ENCODE measurements at regions not wholly inside any gene's neighbourhood (a gene's known extent, or its start where the extent isn't known, plus 50 kb on each side); places are given as distances from the start of the nearest gene placed in this dataset.

DNA sequence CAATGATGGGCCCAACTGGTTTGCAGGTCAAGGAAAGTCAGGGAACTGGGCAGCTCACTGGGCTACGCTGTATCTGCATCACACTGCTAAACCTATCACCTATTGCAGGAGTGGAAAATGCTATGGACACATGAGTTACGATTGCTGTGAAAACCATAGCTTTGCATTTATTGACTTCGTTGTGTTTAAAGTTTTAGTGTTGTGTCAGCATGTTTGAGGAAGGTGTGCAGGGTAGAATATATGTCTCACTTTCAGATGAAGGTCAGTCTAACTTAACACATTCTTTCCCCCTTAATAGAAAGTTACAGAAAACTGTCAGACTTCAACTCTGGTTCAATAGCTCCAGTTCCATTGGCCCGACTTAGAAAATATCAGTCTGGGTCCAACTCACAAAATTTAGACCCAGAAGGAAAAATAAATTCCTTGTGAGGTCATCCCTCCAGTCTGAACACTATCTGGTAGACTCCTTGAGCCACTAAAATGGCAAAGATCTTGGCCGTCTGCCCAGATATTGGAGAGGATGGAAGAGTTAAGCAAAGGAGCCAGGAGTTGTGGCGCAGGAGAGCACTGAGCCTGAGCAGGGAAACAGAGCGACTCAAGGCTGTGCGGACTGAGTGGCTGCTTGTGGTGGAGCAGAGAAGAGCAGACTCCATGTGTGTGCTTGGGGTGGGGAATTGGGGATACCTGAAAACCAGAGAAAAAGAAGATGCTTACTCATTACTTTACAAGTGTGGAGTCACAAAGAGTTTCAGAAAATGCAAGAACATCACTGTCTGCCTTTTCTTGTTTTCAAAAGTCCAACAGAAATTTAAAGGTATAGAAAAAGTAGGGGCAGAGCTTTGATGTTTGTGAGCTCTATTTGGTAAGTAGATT is 518.5 kb downstream of the FGF9 start:
- H3K36me3 ChIP-seq (ENCODE audit: insufficient read depth, low read length): no peaks in the 10 kb centered on the region
- H3K9me3 ChIP-seq (ENCODE audit: low read length): no peaks in the 10 kb centered on the region
- H3K27me3 ChIP-seq (ENCODE audit: insufficient read depth, low read length): no peaks in the 10 kb centered on the region
- no peak overlapping the region for H2AFZ ChIP-seq (ENCODE audit: low read depth, low read length)
- H3K4me1 ChIP-seq (ENCODE audit: insufficient read depth, low read length): no peaks in the 10 kb centered on the region
- H3K4me3 ChIP-seq (ENCODE audit: low read length): no peak overlapping the region

DNA sequence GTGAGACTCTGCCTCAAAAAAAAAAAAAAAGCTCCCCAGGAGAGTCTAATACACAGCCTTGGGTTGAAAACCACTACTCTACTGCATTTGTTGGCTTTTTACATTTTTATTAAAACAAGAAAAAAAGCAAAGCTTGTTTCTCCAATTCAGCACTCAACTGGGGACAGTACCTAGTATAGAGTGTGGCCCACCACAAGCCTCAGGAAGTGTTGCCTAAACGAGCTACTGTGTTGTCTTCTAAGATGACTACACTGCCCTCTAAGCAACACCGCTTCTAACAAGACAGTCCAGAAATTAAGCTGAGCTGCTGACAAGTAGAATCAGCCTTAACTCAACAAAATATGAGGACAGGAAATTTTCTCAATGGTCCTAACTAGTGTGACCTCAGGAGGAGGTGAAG is 522.2 kb downstream of the FGF9 start:
- H3K4me1 ChIP-seq (ENCODE audit: insufficient read depth, low read length): no peaks in the 10 kb centered on the region
- H2AFZ ChIP-seq (ENCODE audit: low read depth, low read length): no peak overlapping the region
- H3K27me3 ChIP-seq (ENCODE audit: insufficient read depth, low read length): no peaks in the 10 kb centered on the region
- H3K36me3 ChIP-seq (ENCODE audit: insufficient read depth, low read length): no peaks in the 10 kb centered on the region
- H3K9me3 ChIP-seq (ENCODE audit: low read length): no peaks in the 10 kb centered on the region
- no peak overlapping the region for H3K4me3 ChIP-seq (ENCODE audit: low read length)

DNA sequence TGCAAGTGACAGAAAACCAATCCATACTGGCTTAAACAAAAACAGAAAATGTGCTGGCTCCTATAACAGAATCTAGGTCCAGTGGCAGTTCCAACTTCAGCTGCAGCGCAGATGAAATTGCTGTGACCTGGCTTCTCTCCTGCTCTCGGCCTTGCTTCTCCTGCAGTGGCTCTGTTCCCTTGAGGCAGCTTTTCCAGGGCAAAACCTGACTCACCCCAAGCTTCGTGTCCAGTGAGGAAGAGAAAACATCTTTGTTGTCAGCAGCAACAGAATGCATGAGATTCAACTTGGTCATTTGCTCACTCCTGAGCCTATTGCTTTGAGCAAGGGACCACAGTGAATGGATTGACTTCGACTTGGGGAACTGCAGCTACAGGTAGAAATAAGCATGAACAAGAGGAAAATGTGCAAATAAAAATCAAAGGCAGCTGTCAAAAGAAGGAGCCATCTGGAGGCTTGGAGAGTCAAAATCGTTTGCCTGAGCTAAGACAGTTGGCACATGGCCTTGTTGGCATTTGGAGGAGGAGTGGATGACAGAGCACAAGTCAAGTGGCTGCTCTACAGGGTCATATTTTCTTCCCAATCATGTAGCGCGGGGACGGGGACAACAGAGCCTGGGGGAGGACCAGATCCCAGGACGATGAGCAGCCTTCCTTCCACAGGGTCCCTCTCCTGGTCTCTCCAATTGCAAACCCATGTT is 523.4 kb downstream of the FGF9 start:
- H2AFZ ChIP-seq (ENCODE audit: low read depth, low read length): no peak overlapping the region
- H3K4me1 ChIP-seq (ENCODE audit: insufficient read depth, low read length): no peaks in the 10 kb centered on the region
- no peaks in the 10 kb centered on the region for H3K27me3 ChIP-seq (ENCODE audit: insufficient read depth, low read length)
- no peaks in the 10 kb centered on the region for H3K36me3 ChIP-seq (ENCODE audit: insufficient read depth, low read length)
- no peaks in the 10 kb centered on the region for H3K9me3 ChIP-seq (ENCODE audit: low read length)
- no peak overlapping the region for H3K4me3 ChIP-seq (ENCODE audit: low read length)

DNA sequence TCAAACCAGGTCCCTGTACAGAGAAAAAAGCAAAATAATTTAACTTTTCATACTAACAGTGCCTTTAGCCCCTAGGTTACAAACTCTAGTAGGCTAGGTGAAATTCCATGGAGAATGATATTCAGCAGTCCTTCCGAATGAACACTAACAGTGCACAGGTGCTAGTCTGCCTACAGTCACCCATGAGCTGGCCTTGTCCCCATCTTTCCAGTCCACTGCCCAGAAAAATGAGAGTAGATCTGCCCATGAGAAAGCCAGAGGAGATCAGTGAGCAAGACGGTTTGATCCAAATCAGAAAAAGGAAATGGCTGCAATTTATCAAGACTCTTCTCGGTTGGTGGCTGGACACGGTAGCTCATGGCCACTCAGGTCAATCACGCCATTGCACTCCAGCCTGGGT is 524.9 kb downstream of the FGF9 start:
- H3K36me3 ChIP-seq (ENCODE audit: insufficient read depth, low read length): no peaks in the 10 kb centered on the region
- H3K27me3 ChIP-seq (ENCODE audit: insufficient read depth, low read length): no peaks in the 10 kb centered on the region
- no peak overlapping the region for H3K4me3 ChIP-seq (ENCODE audit: low read length)
- no peak overlapping the region for H2AFZ ChIP-seq (ENCODE audit: low read depth, low read length)
- no peaks in the 10 kb centered on the region for H3K9me3 ChIP-seq (ENCODE audit: low read length)
- no peaks in the 10 kb centered on the region for H3K4me1 ChIP-seq (ENCODE audit: insufficient read depth, low read length)

DNA sequence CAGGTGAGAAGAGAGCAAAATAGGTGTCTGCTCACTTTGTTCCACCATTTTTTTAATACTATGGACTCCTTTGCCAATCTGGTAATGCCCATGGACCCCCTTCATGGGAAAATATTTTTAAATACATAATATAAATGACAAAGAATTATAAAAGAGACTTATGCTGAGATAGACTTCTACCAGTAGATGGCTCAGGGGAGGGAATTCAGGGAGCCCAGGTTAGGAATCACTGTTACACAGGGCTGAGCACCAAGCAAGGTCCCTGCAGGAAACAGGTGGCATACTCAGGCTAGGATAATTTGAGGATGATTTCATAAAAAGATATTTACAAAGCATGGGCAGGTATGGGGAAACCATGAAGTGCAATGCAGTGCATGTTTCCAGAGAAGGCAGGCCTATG is 525.9 kb downstream of the FGF9 start:
- Histone ChIP-seq H3K4me3 (ENCODE audit: low read length) (no peak overlapping the region), H3K27me3 (ENCODE audit: insufficient read depth, low read length) (no peaks in the 10 kb centered on the region), H3K9me3 (ENCODE audit: low read length) (no peaks in the 10 kb centered on the region), H2AFZ (ENCODE audit: low read depth, low read length) (no peak overlapping the region), H3K36me3 (ENCODE audit: insufficient read depth, low read length) (no peaks in the 10 kb centered on the region), H3K4me1 (ENCODE audit: insufficient read depth, low read length) (no peaks in the 10 kb centered on the region)

DNA sequence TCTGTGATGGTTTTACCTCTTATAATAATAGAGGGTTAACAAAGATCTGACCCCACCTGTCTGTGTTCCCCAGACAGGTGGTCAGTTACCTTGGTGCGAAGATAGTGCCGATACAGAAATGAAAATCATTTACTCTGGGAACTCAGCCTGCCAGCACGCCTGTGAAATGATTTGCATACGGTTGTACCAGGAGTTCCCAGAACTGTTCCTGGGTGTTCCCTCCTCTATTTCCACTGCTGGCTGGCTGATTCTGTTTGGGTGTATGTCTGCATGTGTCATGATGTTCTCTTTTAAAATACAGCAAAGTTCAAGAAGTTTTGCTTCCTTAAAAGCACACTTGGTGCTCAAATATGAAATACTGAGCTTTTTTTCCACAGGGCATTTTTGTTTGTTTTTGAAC is 527.1 kb downstream of the FGF9 start:
- Histone ChIP-seq H3K4me1 (ENCODE audit: insufficient read depth, low read length) (no peaks in the 10 kb centered on the region), H2AFZ (ENCODE audit: low read depth, low read length) (no peak overlapping the region), H3K4me3 (ENCODE audit: low read length) (no peak overlapping the region), H3K36me3 (ENCODE audit: insufficient read depth, low read length) (no peaks in the 10 kb centered on the region), H3K27me3 (ENCODE audit: insufficient read depth, low read length) (no peaks in the 10 kb centered on the region), H3K9me3 (ENCODE audit: low read length) (no peaks in the 10 kb centered on the region)

DNA sequence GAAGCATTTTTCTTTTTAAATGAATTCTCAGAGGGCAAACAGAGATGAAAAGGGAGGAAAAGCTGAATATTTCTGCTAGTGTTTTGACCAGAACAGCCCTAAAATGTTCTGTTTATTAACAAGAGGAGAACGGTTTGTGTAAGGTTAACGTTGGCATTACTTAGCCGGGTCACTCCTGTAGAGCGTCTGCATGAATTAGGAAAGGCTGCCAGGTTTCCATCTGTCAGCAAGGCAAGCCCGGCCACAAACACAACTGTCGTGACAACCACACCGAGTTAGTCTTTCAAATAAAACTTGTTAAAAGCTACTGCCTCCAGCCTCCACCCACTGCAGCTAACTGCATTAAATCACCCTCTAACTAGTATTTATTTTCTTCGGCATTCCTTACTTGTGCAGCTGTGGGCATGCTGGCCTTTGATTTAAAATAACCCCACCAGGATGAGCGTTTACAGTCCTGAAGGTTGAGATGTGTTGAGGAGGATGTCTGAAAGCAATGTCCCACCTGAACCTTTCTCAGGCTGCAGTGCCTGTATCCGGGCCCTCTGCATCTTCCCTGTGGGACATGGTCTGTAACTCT is 527.9 kb downstream of the FGF9 start:
- Histone ChIP-seq H3K9me3 (ENCODE audit: low read length) (no peaks in the 10 kb centered on the region), H3K27me3 (ENCODE audit: insufficient read depth, low read length) (no peaks in the 10 kb centered on the region), H3K36me3 (ENCODE audit: insufficient read depth, low read length) (no peaks in the 10 kb centered on the region), H3K4me3 (ENCODE audit: low read length) (no peak overlapping the region), H3K4me1 (ENCODE audit: insufficient read depth, low read length) (no peaks in the 10 kb centered on the region), H2AFZ (ENCODE audit: low read depth, low read length) (no peak overlapping the region)

DNA sequence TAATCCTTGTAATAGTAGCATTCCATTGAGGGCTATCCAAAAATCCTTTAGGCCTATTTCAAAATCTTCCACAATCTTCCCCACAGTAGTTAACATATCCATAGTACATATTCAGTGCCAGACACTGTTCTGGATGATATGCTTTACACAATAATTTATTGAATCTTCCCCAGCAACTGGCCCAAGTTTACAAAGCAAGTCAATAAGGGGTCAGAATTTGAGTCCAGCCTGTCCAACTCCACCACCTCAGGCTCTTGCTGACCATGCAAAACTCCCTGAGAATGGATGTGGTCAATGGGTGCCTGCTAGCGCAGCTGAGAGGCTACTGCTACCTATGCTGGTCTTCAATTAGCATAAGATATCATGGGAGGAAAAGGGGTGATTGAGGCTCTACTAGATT is 529.6 kb downstream of the FGF9 start:
- Histone ChIP-seq H3K4me1 (ENCODE audit: insufficient read depth, low read length) (no peaks in the 10 kb centered on the region), H3K36me3 (ENCODE audit: insufficient read depth, low read length) (no peaks in the 10 kb centered on the region), H2AFZ (ENCODE audit: low read depth, low read length) (no peak overlapping the region), H3K4me3 (ENCODE audit: low read length) (no peak overlapping the region), H3K9me3 (ENCODE audit: low read length) (no peaks in the 10 kb centered on the region), H3K27me3 (ENCODE audit: insufficient read depth, low read length) (no peaks in the 10 kb centered on the region)

DNA sequence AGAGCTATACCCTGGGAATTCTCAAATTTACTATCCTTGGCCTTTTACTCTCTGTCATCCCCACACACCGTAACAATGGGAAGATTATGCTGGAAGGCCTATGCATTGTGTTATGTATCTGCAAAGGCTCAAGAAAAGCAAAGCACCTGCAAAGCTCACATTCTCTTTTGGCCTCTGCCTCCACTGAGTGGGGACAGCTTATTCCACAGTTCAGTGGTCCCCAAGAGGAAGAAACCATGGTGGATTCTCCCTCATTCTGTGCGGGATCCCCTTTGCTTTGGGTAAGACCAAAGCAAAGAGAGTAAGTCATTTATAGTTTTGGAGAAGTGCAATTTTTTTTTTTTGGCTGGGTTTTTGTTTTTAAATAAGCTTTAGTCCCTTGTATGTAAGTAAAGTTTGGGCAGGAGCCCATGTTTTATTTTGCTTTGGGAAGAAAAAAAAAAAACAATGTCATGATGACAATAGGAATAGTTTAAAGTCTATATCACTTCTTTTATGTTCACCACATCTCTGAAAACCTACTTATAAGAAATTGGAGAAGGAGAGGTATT is 530.6 kb downstream of the FGF9 start:
- Histone ChIP-seq H3K4me1 (ENCODE audit: insufficient read depth, low read length) (no peaks in the 10 kb centered on the region), H3K4me3 (ENCODE audit: low read length) (no peak overlapping the region), H2AFZ (ENCODE audit: low read depth, low read length) (no peak overlapping the region), H3K27me3 (ENCODE audit: insufficient read depth, low read length) (no peaks in the 10 kb centered on the region), H3K36me3 (ENCODE audit: insufficient read depth, low read length) (no peaks in the 10 kb centered on the region), H3K9me3 (ENCODE audit: low read length) (no peaks in the 10 kb centered on the region)

DNA sequence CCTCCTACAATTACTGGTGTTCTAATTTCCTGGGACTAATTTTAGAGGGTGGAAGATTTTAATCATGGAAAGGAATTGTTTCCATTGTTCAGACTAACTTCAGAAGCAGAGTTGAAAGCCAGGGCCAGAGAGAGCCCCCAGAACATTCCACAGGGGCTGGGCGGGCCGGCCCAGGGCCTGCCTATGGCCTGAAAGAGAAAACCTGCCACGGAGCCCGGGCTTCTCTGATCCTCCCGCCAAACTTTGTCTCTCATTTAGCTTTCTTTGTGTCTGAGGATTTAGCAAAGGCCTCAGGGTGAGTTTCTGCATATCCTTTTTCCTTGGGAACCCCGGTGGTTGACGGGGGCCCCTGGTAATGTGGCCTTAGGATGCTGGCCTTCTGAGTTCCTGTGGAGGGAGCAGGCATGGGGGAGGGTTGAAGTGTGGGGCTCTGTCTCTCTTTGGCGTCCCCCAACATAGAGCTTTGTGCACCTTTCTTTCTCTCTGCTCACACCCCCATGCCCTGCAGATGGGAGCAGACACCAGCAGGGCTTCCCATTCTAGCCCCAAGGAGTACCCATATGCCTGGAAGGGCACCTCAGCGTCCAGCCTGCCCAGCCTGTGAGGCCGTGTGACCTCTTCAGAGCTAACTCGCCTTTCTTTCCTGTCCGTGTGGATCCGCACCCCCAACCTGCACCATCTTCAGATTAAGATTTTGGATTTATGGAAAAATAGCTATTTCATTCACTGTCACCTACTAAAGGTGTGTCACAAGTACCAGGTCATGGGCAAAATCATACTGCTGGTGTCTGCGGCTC is 539.5 kb downstream of the FGF9 start:
- Histone ChIP-seq H3K4me3 (ENCODE audit: low read length) (no peak overlapping the region), H2AFZ (ENCODE audit: low read depth, low read length) (no peak overlapping the region), H3K4me1 (ENCODE audit: insufficient read depth, low read length) (no peaks in the 10 kb centered on the region), H3K36me3 (ENCODE audit: insufficient read depth, low read length) (no peaks in the 10 kb centered on the region), H3K27me3 (ENCODE audit: insufficient read depth, low read length) (no peaks in the 10 kb centered on the region), H3K9me3 (ENCODE audit: low read length) (no peaks in the 10 kb centered on the region)

DNA sequence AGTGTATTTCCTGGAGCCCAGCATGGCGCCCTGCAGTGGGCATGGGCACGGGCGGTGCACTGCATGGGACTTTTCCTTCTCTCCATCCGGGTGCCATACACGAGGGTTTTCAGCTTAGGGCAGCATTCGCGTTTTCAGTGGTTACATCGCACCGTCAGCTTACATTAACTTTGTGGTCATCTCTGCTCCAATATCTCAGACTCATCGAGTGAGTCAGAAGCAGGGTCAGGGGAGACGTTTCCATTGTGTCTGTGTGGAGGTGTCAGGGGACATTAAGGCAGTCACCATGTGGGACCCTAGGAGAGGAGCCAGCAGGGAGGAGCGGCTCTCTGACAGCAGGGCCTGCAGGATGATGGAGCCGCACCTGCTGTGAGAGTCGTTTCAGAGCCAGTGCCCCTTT is 541.0 kb downstream of the FGF9 start:
- H3K4me3 ChIP-seq (ENCODE audit: low read length): no peak overlapping the region
- H2AFZ ChIP-seq (ENCODE audit: low read depth, low read length): no peak overlapping the region
- H3K9me3 ChIP-seq (ENCODE audit: low read length): no peaks in the 10 kb centered on the region
- H3K27me3 ChIP-seq (ENCODE audit: insufficient read depth, low read length): no peaks in the 10 kb centered on the region
- no peaks in the 10 kb centered on the region for H3K36me3 ChIP-seq (ENCODE audit: insufficient read depth, low read length)
- H3K4me1 ChIP-seq (ENCODE audit: insufficient read depth, low read length): no peaks in the 10 kb centered on the region

DNA sequence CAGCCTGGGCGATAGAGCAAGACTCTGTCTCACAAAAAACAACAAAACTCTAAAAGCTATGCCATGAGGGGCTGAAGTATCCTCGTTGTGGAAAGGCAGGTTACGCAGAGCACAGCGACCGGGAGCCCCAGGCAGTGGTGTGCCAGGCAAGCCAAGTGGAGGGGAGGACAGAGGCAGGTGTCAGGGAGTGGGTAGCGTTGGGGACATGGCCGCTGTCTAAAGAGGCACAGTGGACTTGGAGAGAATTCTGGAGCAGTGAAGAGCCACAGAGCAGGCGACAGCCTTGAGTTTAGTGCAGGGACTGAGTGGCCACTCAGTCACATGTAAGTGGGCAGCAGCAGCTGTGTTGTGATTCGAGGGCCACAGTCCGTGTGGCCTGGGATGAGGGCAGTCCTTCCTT is 541.7 kb downstream of the FGF9 start:
- H3K4me1 ChIP-seq (ENCODE audit: insufficient read depth, low read length): no peaks in the 10 kb centered on the region
- H3K9me3 ChIP-seq (ENCODE audit: low read length): no peaks in the 10 kb centered on the region
- no peak overlapping the region for H3K4me3 ChIP-seq (ENCODE audit: low read length)
- H3K27me3 ChIP-seq (ENCODE audit: insufficient read depth, low read length): no peaks in the 10 kb centered on the region
- no peak overlapping the region for H2AFZ ChIP-seq (ENCODE audit: low read depth, low read length)
- no peaks in the 10 kb centered on the region for H3K36me3 ChIP-seq (ENCODE audit: insufficient read depth, low read length)

DNA sequence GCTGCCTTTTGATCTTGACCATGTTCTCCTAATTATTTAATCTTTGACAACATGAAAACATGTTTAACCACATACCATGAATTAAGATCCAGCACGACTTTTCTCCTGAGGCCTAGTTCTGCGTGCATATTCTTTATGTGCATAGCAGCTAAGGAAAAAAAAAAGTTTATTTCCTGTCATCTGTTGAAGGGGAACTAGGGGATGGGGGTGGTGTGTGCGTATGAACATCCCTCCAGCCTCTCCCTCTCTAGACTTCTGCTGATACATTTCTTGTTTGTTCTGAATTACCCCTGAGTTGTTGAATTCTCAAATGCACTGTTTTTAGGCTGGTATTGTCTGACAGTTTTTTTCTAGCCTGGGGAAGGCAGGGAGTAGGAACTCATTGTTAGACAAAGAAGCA is 543.3 kb downstream of the FGF9 start:
- no peaks in the 10 kb centered on the region for H3K27me3 ChIP-seq (ENCODE audit: insufficient read depth, low read length)
- no peaks in the 10 kb centered on the region for H3K36me3 ChIP-seq (ENCODE audit: insufficient read depth, low read length)
- no peak overlapping the region for H2AFZ ChIP-seq (ENCODE audit: low read depth, low read length)
- H3K4me1 ChIP-seq (ENCODE audit: insufficient read depth, low read length): no peaks in the 10 kb centered on the region
- no peak overlapping the region for H3K4me3 ChIP-seq (ENCODE audit: low read length)
- no peaks in the 10 kb centered on the region for H3K9me3 ChIP-seq (ENCODE audit: low read length)

Data from neuron (in vitro differentiated cells).